OCI-LY7 (cell line): ENCODE measurements at regions not wholly inside any gene's neighbourhood (a gene's known extent, or its start where the extent isn't known, plus 50 kb on each side); places are given as distances from the start of the nearest gene placed in this dataset.

Source experiments
- CTCF ChIP-seq: fragments of 200-600 bp; sonication (generic); conservative IDR thresholded peaks from 2 replicates; pipeline ENCODE4 v1.5.1; 2014; ENCODE audit warnings: mild to moderate bottlenecking, antibody characterized with exemption, low read length, moderate library complexity, mixed read lengths
- EZH2phosphoT487 ChIP-seq: fragments of 200-600 bp; sonication (generic); IDR thresholded peaks from 2 replicates; pipeline ENCODE4 v1.6.1; 2018; ENCODE audit warnings: low read depth, borderline replicate concordance, mild to moderate bottlenecking, mixed run types, antibody characterized with exemption, low read length, moderate library complexity, mixed read lengths

- TF ChIP-seq CTCF (no peak), EZH2phosphoT487 (no peak)
These were observed 234.7 kb downstream of the TTLL7 start for GRCh38 chr1:83764209-83764608.
